ENCODE measurements at regions not wholly inside any gene's neighbourhood (a gene's known extent, or its start where the extent isn't known, plus 50 kb on each side); places are given as distances from the start of the nearest gene placed in this dataset.

GRCh38 chr2:211055438-211055837, 499.0 kb downstream of the CPS1 start:
- Histone ChIP-seq H3K4me3 (no peak overlapping the region), H3K36me3 (no peaks in the 10 kb centered on the region), H3K4me1 (no peaks in the 10 kb centered on the region), H3K27me3 (no peaks in the 10 kb centered on the region), H3K9me3 (no peaks in the 10 kb centered on the region), H3K27ac (no peak overlapping the region)
- 78 to 82% methylated on average over 5 of the region's 5 CpGs for WGBS, 2 donors
- TF ChIP-seq CTCF (IDR thresholded peaks at IDR 0.05) (no peak), POLR2AphosphoS5 (IDR thresholded peaks at IDR 0.05) (no peak), POLR2A (IDR thresholded peaks at IDR 0.05) (no peak), EP300 (IDR thresholded peaks at IDR 0.05) (no peak)
- ATAC-seq (ENCODE audit: low FRiP score in 2 of 2): no peak
- DNase-seq: no peak

GRCh38 chr2:211061612-211062296, 505.4 kb downstream of the CPS1 start:
- Histone ChIP-seq H3K9me3 (no peaks in the 10 kb centered on the region), H3K4me3 (no peak overlapping the region), H3K4me1 (no peaks in the 10 kb centered on the region), H3K27ac (no peak overlapping the region), H3K27me3 (no peaks in the 10 kb centered on the region), H3K36me3 (no peaks in the 10 kb centered on the region)
- TF ChIP-seq POLR2A (IDR thresholded peaks at IDR 0.05): no peak
- DNase-seq: no peak
- no peak for ATAC-seq (ENCODE audit: low FRiP score in 2 of 2)
- 52 to 69% methylated on average over 4 of the region's 4 CpGs for WGBS, 2 donors

- no peak overlapping the region for H3K27ac ChIP-seq
- DNase-seq (no peak), ATAC-seq (ENCODE audit: low FRiP score in 2 of 2) (no peak)
- 76 to 80% methylated on average over 5 of the region's 5 CpGs for WGBS, 2 donors
- H3K4me3 ChIP-seq: no peak overlapping the region
- no peaks in the 10 kb centered on the region for H3K9me3 ChIP-seq
- no peaks in the 10 kb centered on the region for H3K4me1 ChIP-seq
- no peak for TF ChIP-seq POLR2A (IDR thresholded peaks at IDR 0.05)
- no peak for TF ChIP-seq EP300 (IDR thresholded peaks at IDR 0.05)
- no peak for TF ChIP-seq POLR2AphosphoS5 (IDR thresholded peaks at IDR 0.05)
- TF ChIP-seq CTCF (IDR thresholded peaks at IDR 0.05): no peak
- H3K27me3 ChIP-seq: no peaks in the 10 kb centered on the region
- no peaks in the 10 kb centered on the region for H3K36me3 ChIP-seq
Measured at GRCh38 chr2:211062297-211062612, 505.9 kb downstream of the CPS1 start.

- WGBS, 2 donors: 91 to 94% methylated on average over 5 of the region's 5 CpGs
- Histone ChIP-seq H3K4me1 (no peaks in the 10 kb centered on the region), H3K27me3 (no peaks in the 10 kb centered on the region), H3K27ac (no peak overlapping the region), H3K4me3 (no peak overlapping the region), H3K9me3 (no peaks in the 10 kb centered on the region), H3K36me3 (no peaks in the 10 kb centered on the region)
- TF ChIP-seq EP300 (IDR thresholded peaks at IDR 0.05): no peak
- no peak for TF ChIP-seq POLR2AphosphoS5 (IDR thresholded peaks at IDR 0.05)
- no peak for TF ChIP-seq CTCF (IDR thresholded peaks at IDR 0.05)
- TF ChIP-seq POLR2A (IDR thresholded peaks at IDR 0.05): no peak
- DNase-seq: no peak
- no peak for ATAC-seq (ENCODE audit: low FRiP score in 2 of 2)
Measured at GRCh38 chr2:211067029-211067428, 510.6 kb downstream of the CPS1 start.

GRCh38 chr2:211068108-211068780, 511.8 kb downstream of the CPS1 start:
- no peaks in the 10 kb centered on the region for H3K9me3 ChIP-seq
- H3K4me3 ChIP-seq: no peak overlapping the region
- H3K27me3 ChIP-seq: no peaks in the 10 kb centered on the region
- H3K36me3 ChIP-seq: no peaks in the 10 kb centered on the region
- DNase-seq (no peak), ATAC-seq (ENCODE audit: low FRiP score in 2 of 2) (no peak)
- WGBS, 2 donors: 70 to 78% methylated on average over 6 of the region's 6 CpGs
- H3K4me1 ChIP-seq: no peaks in the 10 kb centered on the region
- H3K27ac ChIP-seq: no peak overlapping the region
- TF ChIP-seq POLR2A (IDR thresholded peaks at IDR 0.05): no peak
- no peak for TF ChIP-seq CTCF (IDR thresholded peaks at IDR 0.05)
- no peak for TF ChIP-seq POLR2AphosphoS5 (IDR thresholded peaks at IDR 0.05)
- no peak for TF ChIP-seq EP300 (IDR thresholded peaks at IDR 0.05)

Data from upper lobe of left lung (tissue), 6 donors.